Immature natural killer cell (primary cell): ENCODE measurements at regions not wholly inside any gene's neighbourhood (a gene's known extent, or its start where the extent isn't known, plus 50 kb on each side); places are given as distances from the start of the nearest gene placed in this dataset.
A peak's percentile ranks its signal among the peaks of the same experiment; 100 is the strongest.

ENCODE experiments used
- DNase-seq, 3 donors: peaks; one replicate each; pipeline ENCODE4 v3.0.0; 2022; ENCODE audit warnings: mixed read lengths in 1 of 3
- H3K27ac Mint-ChIP-seq, 6 donors: one replicate each; pipeline ENCODE4 v1.8.0; 2020; ENCODE audit warnings: mixed read lengths in 6 of 6, mild to moderate bottlenecking in 5 of 6, inconsistent platforms in 4 of 6, moderate library complexity in 3 of 6
- H3K27me3 Mint-ChIP-seq, 3 donors: one replicate each; pipeline ENCODE4 v1.8.0; 2020 to 2021; ENCODE audit warnings: low read depth in 3 of 3, mild to moderate bottlenecking in 3 of 3, mixed read lengths in 3 of 3, moderate library complexity in 3 of 3, inconsistent platforms in 1 of 3
- H3K36me3 Mint-ChIP-seq, 3 donors: one replicate each; pipeline ENCODE4 v1.8.0; 2020; ENCODE audit warnings: mixed read lengths in 3 of 3, inconsistent platforms in 2 of 3, mild to moderate bottlenecking in 2 of 3
- H3K4me1 Mint-ChIP-seq, 2 donors: one replicate each; pipeline ENCODE4 v1.8.0; 2020; ENCODE audit warnings: inconsistent platforms in 2 of 2, mild to moderate bottlenecking in 2 of 2, mixed read lengths in 2 of 2, moderate library complexity in 1 of 2
- H3K4me3 Mint-ChIP-seq, 5 donors: one replicate each; pipeline ENCODE4 v1.8.0; 2020; ENCODE audit warnings: mild to moderate bottlenecking in 5 of 5, mixed read lengths in 5 of 5, inconsistent platforms in 3 of 5, moderate library complexity in 3 of 5
- H3K9me3 Mint-ChIP-seq, 6 donors: one replicate each; pipeline ENCODE4 v1.8.0; 2020; ENCODE audit warnings: mild to moderate bottlenecking in 6 of 6, mixed read lengths in 6 of 6, inconsistent platforms in 4 of 6, moderate library complexity in 3 of 6

DNA sequence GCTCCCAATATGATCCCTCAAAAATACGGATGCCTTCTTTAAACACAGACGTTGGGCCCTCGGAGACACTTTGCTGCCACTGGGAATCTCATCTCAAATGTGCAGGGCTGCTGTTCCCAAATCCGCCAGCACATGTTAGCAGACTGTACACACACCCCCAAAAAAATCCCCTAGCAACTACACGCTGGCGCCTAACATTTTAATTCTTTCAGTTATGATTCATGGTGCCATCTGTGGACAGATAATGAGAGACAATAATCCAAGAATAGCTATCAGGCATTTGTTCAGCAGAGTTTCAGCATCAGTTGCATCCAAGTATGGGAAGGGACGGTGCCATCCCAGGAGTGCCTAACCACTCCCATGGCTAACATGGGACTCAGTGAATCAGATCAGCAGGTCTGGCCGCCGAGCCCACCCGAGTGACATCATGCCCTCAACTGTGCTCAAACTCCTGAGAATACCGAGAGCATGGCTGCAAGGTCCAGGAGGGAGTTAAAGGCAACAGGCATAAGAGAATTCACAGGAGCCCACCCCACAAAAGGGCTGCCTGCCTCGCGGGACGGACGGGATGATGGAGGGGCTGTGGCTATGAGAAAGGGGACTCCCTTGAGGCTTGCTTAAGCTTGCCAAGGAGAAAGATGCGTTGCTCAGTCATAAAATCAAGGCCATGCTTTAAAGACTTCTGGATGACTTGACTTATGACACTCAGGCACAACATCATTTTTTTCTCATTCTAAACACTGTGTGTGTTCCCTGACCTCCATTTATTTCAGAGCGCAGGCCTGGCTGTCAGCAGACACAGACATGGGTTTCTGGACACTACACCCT is 337.0 kb downstream of the SHANK2 start:
- H3K9me3 Mint-ChIP-seq, result peaks cover 0 to 5% (median 1%) of the 10 kb centered on the region in 6 donors
- DNase-seq, result no peak
- no peaks in the 10 kb centered on the region for H3K4me1 Mint-ChIP-seq
- H3K27me3 Mint-ChIP-seq, result peaks cover 0 to 9% (median 2%) of the 10 kb centered on the region in 3 donors
- no peaks in the 10 kb centered on the region for H3K36me3 Mint-ChIP-seq
- H3K4me3 Mint-ChIP-seq, result no peak overlapping the region
- H3K27ac Mint-ChIP-seq, result no peak overlapping the region

- Mint-ChIP-seq H3K27me3 (peaks cover 0 to 9% (median 2%) of the 10 kb centered on the region in 3 donors), H3K36me3 (peaks cover 0 to 5% (median 0%) of the 10 kb centered on the region in 3 donors), H3K4me3 (no peak overlapping the region), H3K27ac (no peak overlapping the region), H3K4me1 (no peaks in the 10 kb centered on the region), H3K9me3 (peaks cover 0 to 13% (median 5%) of the 10 kb centered on the region in 6 donors)
- DNase-seq, result no peak
These were observed 336.0 kb downstream of the SHANK2 start for GRCh38 chr11:70916351-70916750.

DNA sequence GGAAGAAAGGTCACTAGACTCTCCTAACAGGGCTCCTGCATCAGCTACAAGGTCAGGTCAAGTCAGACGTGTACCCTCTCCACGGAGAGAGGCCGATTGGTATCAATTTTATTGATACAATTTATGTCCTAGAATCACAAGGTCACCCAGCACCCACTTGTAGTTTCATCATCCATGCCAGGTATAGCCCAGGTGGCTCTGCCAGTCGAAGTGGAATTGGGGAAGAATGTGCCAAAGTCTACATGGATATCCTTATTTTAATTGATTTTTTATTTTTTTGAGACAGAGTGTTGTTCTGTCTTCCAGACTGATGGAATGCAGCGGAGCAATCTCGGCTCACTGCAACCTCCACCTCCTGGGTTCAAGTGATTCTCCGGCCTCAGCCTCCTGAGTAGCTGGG is 334.1 kb downstream of the SHANK2 start:
- Mint-ChIP-seq H3K27me3 (peaks cover 0 to 5% (median 2%) of the 10 kb centered on the region in 3 donors), H3K27ac (no peak overlapping the region), H3K4me1 (no peaks in the 10 kb centered on the region), H3K9me3 (peaks cover 4 to 22% (median 9%) of the 10 kb centered on the region in 6 donors), H3K4me3 (no peak overlapping the region), H3K36me3 (peaks cover 0 to 5% (median 0%) of the 10 kb centered on the region in 3 donors)
- DNase-seq, result no peak

DNA sequence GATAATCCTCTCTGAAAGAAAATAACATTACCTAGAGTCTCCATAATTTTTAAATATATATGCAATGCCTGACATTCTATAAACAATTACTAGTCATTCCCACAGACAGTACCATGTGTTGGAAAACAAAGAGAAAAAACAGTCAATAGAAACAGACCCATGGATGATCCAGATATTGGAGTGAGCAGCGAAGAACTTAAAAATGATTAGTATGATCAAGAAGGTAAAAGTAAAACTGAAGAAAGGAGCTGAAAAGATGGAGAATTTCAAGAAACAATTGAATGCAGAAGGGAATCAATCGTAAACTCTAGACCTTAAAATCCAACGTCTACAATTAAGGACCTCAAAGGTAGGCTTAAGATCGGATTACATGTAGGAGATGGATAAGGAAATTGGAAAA is 330.6 kb downstream of the SHANK2 start:
- Mint-ChIP-seq H3K9me3 (peaks cover 4 to 22% (median 10%) of the 10 kb centered on the region in 6 donors), H3K4me3 (no peak overlapping the region), H3K27me3 (peaks cover 0 to 5% (median 2%) of the 10 kb centered on the region in 3 donors), H3K36me3 (peaks cover 0 to 5% (median 0%) of the 10 kb centered on the region in 3 donors), H3K27ac (no peak overlapping the region), H3K4me1 (no peaks in the 10 kb centered on the region)
- no peak for DNase-seq

DNA sequence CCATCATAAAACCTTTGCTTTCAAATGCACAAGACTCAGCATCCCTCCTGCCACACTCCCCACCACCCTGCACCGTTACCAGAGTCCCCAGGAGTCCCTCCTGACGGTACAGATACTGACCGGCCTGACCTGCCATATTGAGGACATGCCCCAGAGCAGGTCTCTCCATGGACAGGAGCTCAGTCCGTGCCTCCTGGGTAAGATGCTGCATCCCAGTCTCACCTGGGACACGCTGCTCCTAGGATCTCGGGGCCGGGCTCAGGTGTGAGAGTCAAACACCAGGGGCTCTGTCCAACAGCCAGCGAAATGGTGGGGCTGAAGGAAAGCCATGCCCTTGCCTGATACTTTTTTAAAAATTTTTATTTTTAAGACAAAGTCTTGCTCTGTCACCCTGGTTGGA is 328.3 kb downstream of the SHANK2 start:
- no peak overlapping the region for H3K4me3 Mint-ChIP-seq
- peaks cover 0 to 5% (median 0%) of the 10 kb centered on the region in 3 donors for H3K36me3 Mint-ChIP-seq
- no peaks in the 10 kb centered on the region for H3K4me1 Mint-ChIP-seq
- no peak overlapping the region for H3K27ac Mint-ChIP-seq
- no peak for DNase-seq
- H3K9me3 Mint-ChIP-seq, result peaks cover 4 to 22% (median 10%) of the 10 kb centered on the region in 6 donors
- peaks cover 0 to 5% (median 2%) of the 10 kb centered on the region in 3 donors for H3K27me3 Mint-ChIP-seq

DNA sequence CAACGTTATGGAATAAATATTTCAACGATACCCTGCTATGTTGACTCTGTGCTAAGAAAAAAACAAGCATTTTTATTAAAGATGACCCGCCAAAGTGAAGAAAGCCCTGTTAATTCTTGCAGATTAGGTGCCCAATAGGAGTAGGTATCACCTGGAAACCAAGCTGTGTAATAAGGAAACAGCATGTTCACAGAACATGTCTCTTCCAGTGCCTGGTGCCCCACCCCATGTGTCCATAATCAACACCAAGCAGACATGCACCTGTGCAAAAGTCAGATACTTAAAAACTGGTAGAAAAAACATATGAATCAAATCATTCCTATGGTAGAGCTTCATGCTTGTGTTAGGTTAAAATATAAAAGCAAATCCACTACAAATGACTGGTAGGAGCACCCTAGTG is 327.1 kb downstream of the SHANK2 start:
- Mint-ChIP-seq H3K36me3 (peaks cover 0 to 5% (median 0%) of the 10 kb centered on the region in 3 donors), H3K27me3 (peaks cover 0 to 5% (median 2%) of the 10 kb centered on the region in 3 donors), H3K4me3 (no peak overlapping the region), H3K27ac (no peak overlapping the region), H3K9me3 (peaks cover 3 to 18% (median 10%) of the 10 kb centered on the region in 6 donors), H3K4me1 (no peaks in the 10 kb centered on the region)
- DNase-seq, result no peak

DNA sequence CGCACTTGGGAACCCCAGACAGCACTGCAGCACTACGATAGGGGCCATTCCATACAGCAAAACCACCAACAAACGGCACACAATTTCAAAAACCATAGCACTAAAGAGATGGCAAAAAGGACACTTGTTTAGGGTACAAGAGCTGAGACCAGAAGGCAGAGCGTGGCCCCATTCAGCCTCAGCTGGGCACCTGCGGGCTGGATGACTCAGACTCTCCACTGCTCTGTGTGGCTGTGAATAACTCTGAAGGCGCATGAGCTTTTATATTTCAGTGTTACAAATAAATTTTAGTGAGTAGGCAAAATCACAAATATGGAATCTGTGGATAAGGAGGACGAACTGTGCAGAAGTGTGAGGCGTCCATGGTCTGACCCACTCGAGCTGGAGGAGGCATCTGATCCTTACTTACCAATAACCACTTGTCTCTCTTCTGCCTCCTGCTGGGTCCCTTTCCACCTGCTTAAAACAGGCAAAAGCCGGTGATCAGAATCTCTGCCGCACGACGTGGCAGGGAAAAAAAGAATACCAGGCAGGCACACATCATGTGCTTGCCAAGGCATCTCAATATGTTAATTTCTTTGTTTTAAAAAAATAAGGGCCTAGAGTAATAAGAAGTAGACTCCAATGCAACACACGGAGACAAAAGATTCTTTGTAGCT is 325.7 kb downstream of the SHANK2 start:
- Mint-ChIP-seq H3K27ac (no peak overlapping the region), H3K4me3 (no peak overlapping the region), H3K4me1 (no peaks in the 10 kb centered on the region), H3K27me3 (peaks cover 2 to 5% (median 3%) of the 10 kb centered on the region in 3 donors), H3K36me3 (no peaks in the 10 kb centered on the region), H3K9me3 (peaks cover 3 to 9% (median 5%) of the 10 kb centered on the region in 6 donors)
- no peak for DNase-seq

DNA sequence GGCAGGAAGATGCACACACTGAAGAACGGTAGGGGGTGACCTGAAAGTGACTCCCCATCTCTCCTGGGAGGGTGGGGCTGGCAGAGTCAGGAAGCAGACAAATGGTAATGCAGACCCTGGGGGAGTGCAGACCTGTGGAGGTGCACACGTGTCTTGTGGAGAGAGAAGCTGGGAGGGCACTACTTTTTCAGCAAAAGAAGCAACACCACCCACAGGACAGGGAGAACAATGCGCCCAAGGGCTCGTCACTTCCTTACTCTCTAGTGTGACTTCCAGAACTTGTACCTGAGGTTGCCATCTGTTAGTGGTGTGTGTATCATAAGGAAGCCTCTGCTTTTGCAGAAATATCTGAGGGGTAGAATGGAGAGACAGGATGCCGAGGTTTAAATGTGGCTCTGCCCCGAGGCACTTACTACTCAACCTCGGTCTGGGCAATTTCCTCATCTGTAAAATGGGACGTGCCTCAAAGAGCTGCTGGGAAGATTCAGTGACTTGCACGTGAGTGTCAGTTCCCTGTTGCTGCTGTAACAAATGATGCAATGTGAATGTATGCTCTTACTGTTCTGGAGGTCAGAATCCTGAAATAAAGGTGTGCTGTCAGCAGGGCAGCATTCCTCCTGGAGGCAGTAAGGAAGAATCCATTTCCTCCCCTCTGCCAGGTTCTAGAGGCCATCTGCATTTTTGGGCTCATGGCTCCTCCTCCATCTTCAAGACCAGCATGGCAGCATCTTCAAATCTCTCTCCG is 323.4 kb downstream of the SHANK2 start:
- no peak overlapping the region for H3K4me3 Mint-ChIP-seq
- peaks cover 2 to 7% (median 3%) of the 10 kb centered on the region in 3 donors for H3K27me3 Mint-ChIP-seq
- H3K36me3 Mint-ChIP-seq, result no peaks in the 10 kb centered on the region
- H3K27ac Mint-ChIP-seq, result no peak overlapping the region
- peaks cover 0 to 3% (median under 1%) of the 10 kb centered on the region in 6 donors for H3K9me3 Mint-ChIP-seq
- H3K4me1 Mint-ChIP-seq, result no peaks in the 10 kb centered on the region
- no peak for DNase-seq

- Mint-ChIP-seq H3K36me3 (no peaks in the 10 kb centered on the region), H3K4me3 (no peak overlapping the region), H3K4me1 (no peaks in the 10 kb centered on the region), H3K27ac (no peak overlapping the region), H3K9me3 (peaks cover 0 to 3% (median under 1%) of the 10 kb centered on the region in 6 donors), H3K27me3 (peaks cover 2 to 6% (median 5%) of the 10 kb centered on the region in 3 donors)
- no peak for DNase-seq
These were observed 322.2 kb downstream of the SHANK2 start for GRCh38 chr11:70930215-70930614.

- Mint-ChIP-seq H3K9me3 (peaks cover 0 to 3% (median 0%) of the 10 kb centered on the region in 6 donors), H3K4me1 (no peaks in the 10 kb centered on the region), H3K4me3 (no peak overlapping the region), H3K27ac (no peak overlapping the region), H3K36me3 (no peaks in the 10 kb centered on the region), H3K27me3 (peaks cover 2 to 6% (median 4%) of the 10 kb centered on the region in 3 donors)
- no peak for DNase-seq
These were observed 320.9 kb downstream of the SHANK2 start for GRCh38 chr11:70931430-70931829.

- DNase-seq, result no peak
- Mint-ChIP-seq H3K27me3 (peaks cover 2 to 8% (median 2%) of the 10 kb centered on the region in 3 donors), H3K4me1 (no peaks in the 10 kb centered on the region), H3K9me3 (peaks cover 0 to 5% (median 0%) of the 10 kb centered on the region in 6 donors), H3K36me3 (no peaks in the 10 kb centered on the region), H3K27ac (no peak overlapping the region), H3K4me3 (no peak overlapping the region)
These were observed 318.3 kb downstream of the SHANK2 start for GRCh38 chr11:70933981-70934583.

DNA sequence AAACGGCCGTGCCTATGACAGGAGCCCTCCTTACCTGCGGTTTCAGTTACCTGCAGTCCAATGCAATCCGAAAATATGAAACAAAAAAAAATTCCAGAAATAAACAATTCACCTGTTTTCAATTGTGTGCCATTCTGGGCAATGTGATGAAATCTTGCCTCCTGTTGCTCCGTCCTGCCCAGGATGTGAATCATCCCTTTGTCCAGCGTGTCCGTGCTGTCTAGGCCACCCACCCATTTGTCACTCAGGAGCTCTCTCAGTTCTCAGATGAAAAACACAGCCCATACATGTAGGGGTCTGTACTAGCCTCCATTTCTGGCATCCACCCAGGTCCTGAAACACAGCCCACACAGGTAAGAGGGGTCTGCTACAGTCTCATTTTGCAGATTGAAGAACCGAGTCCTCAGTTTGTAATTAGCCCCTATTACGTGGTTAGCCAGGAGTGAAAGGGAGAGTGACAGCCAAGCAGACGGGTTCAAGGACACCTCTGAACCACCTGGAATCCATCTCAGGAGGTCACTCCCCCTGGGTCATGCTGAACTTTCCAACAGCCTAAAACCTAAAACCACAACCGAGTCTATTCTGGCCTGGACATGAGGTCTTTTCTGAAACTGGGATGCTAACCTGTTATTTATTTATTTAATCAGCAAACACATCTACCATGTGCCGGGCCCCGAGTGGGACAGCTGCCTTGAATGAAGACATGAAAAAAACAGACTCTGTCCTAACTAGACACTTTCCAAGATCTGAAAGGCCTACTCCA is 317.2 kb downstream of the SHANK2 start:
- DNase-seq, result no peak
- Mint-ChIP-seq H3K27ac (peak overlapping the region in 1 of 6 donors; percentile 34), H3K27me3 (peaks cover 2 to 8% (median 2%) of the 10 kb centered on the region in 3 donors), H3K36me3 (no peaks in the 10 kb centered on the region), H3K9me3 (peaks cover 0 to 5% (median 0%) of the 10 kb centered on the region in 6 donors), H3K4me3 (no peak overlapping the region), H3K4me1 (no peaks in the 10 kb centered on the region)

- Mint-ChIP-seq H3K27ac (no peak overlapping the region), H3K4me3 (no peak overlapping the region), H3K9me3 (peaks cover 15 to 35% (median 21%) of the 10 kb centered on the region in 6 donors), H3K27me3 (peaks cover 0 to 4% (median 3%) of the 10 kb centered on the region in 3 donors), H3K4me1 (no peaks in the 10 kb centered on the region), H3K36me3 (peaks cover 0 to 13% (median 0%) of the 10 kb centered on the region in 3 donors)
- DNase-seq, result no peak
These were observed 309.8 kb downstream of the SHANK2 start for GRCh38 chr11:70942593-70942992.
